SJSA1 (cell line): ENCODE measurements at regions not wholly inside any gene's neighbourhood (a gene's known extent, or its start where the extent isn't known, plus 50 kb on each side); places are given as distances from the start of the nearest gene placed in this dataset.
A peak's percentile ranks its signal among the peaks of the same experiment; 100 is the strongest.

Experiments
- DNase-seq, 2 experiments: peaks; one replicate each; pipeline ENCODE4 v3.0.0-alpha.2; 2015 to 2020; ENCODE audit warnings: low spot score in 2 of 2, low read depth in 1 of 2
- H3K27ac ChIP-seq: fragments of 250-450 bp; sonication (Bioruptor Pico); 2 replicates; pipeline ENCODE4 v1.5.1; 2020; ENCODE audit warnings: mild to moderate bottlenecking, moderate library complexity
- H3K27me3 ChIP-seq: fragments of 250-450 bp; sonication (Bioruptor Pico); replicated peaks from 2 replicates; pipeline ENCODE4 v1.5.1; 2020; ENCODE audit warnings: mild to moderate bottlenecking, moderate library complexity
- H3K36me3 ChIP-seq: fragments of 250-450 bp; sonication (Bioruptor Pico); 2 replicates; pipeline ENCODE4 v1.5.1; 2020; ENCODE audit warnings: mild to moderate bottlenecking
- H3K4me1 ChIP-seq: fragments of 250-450 bp; sonication (Bioruptor Pico); replicated peaks from 2 replicates; pipeline ENCODE4 v1.6.1; 2021; ENCODE audit warnings: mild to moderate bottlenecking
- H3K4me3 ChIP-seq: fragments of 250-450 bp; sonication (Bioruptor Pico); 2 replicates; pipeline ENCODE4 v1.5.1; 2020; ENCODE audit warnings: mild to moderate bottlenecking
- H3K9me3 ChIP-seq: fragments of 250-450 bp; sonication (Bioruptor Pico); replicated peaks from 2 replicates; pipeline ENCODE4 v1.5.1; 2020; ENCODE audit warnings: mild to moderate bottlenecking

- peaks cover 14% of the 10 kb centered on the region for H3K4me1 ChIP-seq
- H3K4me3 ChIP-seq, result no peak overlapping the region
- no peak for DNase-seq
- H3K27ac ChIP-seq, result no peak overlapping the region; the same call in 1 of the 2 replicates
- no peaks in the 10 kb centered on the region for H3K9me3 ChIP-seq
- H3K36me3 ChIP-seq, result no peaks in the 10 kb centered on the region
- no peaks in the 10 kb centered on the region for H3K27me3 ChIP-seq
These were observed 1043.4 kb downstream of the DIAPH3 start for GRCh38 chr13:59120297-59120843.

DNA sequence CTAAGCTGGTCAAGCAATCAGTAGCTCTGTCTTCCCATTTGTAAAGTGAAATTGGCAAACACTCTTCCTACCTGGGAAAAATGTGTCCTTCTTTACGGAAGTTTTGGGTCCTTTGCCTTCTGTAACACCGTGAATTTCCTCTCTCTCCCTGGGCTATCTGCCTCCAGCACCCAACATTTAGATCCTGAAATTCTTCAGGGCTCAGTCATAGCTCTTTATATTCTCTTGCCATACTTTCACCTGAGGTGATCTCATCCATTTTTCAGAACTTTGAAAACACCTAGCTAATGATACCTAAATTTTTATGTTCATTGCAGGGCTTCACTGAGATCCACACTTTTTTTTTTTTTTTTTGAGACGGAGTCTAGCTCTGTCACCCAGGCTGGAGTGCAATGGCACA, 1042.2 kb downstream of the DIAPH3 start:
- H3K4me3 ChIP-seq, result no peak overlapping the region
- DNase-seq, result no peak
- no peaks in the 10 kb centered on the region for H3K9me3 ChIP-seq
- no peaks in the 10 kb centered on the region for H3K36me3 ChIP-seq
- peaks cover 14% of the 10 kb centered on the region for H3K4me1 ChIP-seq
- no peaks in the 10 kb centered on the region for H3K27me3 ChIP-seq
- no peak overlapping the region for H3K27ac ChIP-seq

DNA sequence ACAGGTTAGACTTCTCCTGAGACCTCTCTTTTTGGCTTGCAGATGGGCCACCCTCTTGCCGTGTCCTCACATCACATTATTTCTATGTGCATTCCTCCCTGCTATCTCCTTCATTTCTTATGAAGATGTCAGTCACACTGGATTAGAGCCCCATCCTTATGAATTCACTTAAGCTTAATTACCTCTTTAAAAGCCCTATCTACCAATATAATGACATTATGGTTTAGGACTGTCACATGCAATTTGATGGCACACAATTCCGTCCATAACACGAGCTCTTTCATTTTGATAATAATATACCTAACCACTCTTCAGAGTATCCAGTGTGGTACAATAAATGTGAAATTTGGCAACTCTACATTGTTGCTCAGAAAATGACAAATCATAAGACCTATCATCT, 1037.3 kb downstream of the DIAPH3 start:
- no peaks in the 10 kb centered on the region for H3K9me3 ChIP-seq
- H3K4me3 ChIP-seq, result no peak overlapping the region
- no peak overlapping the region for H3K27ac ChIP-seq
- DNase-seq, result no peak
- H3K27me3 ChIP-seq, result no peaks in the 10 kb centered on the region
- no peaks in the 10 kb centered on the region for H3K4me1 ChIP-seq
- no peaks in the 10 kb centered on the region for H3K36me3 ChIP-seq

DNA sequence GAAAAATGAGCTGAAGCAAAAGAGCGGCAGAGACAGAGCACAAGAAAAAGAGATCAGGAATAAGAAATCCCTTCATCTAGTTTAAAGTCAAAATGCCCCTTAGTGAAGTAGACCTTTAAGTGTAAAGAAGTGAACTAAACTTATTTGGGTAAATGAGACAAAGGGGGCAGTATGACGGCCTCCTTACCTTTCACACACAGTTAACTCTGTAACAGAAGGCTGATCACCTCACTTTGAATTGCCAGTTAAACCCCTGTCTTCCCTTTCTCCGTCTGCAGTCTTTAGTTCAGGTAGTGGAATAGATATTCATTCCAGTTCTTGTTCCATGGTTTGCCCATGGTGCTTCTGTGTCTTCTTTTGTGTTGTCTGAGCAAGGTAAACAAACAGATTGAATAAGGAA, 1029.8 kb downstream of the DIAPH3 start:
- no peaks in the 10 kb centered on the region for H3K27me3 ChIP-seq
- peaks cover 6% of the 10 kb centered on the region for H3K4me1 ChIP-seq

GRCh38 chr13:59144700-59145099, 1019.0 kb downstream of the DIAPH3 start:
- no peak overlapping the region for H3K4me3 ChIP-seq
- H3K9me3 ChIP-seq, result no peaks in the 10 kb centered on the region
- H3K27ac ChIP-seq, result no peak overlapping the region
- H3K4me1 ChIP-seq, result no peaks in the 10 kb centered on the region
- no peaks in the 10 kb centered on the region for H3K36me3 ChIP-seq
- DNase-seq, result no peak
- H3K27me3 ChIP-seq, result no peaks in the 10 kb centered on the region

More for the DNA sequence above, 1029.8 kb downstream of the DIAPH3 start:
- no peak for DNase-seq
- Histone ChIP-seq H3K9me3 (no peaks in the 10 kb centered on the region), H3K27ac (no peak overlapping the region), H3K36me3 (no peaks in the 10 kb centered on the region), H3K4me3 (no peak overlapping the region)

- H3K9me3 ChIP-seq, result no peaks in the 10 kb centered on the region
- H3K4me3 ChIP-seq, result no peak overlapping the region
- H3K4me1 ChIP-seq, result no peaks in the 10 kb centered on the region
- no peak overlapping the region for H3K27ac ChIP-seq
- no peak for DNase-seq
- no peaks in the 10 kb centered on the region for H3K27me3 ChIP-seq
- no peaks in the 10 kb centered on the region for H3K36me3 ChIP-seq
These were observed 1018.3 kb downstream of the DIAPH3 start for GRCh38 chr13:59145381-59145780.

DNA sequence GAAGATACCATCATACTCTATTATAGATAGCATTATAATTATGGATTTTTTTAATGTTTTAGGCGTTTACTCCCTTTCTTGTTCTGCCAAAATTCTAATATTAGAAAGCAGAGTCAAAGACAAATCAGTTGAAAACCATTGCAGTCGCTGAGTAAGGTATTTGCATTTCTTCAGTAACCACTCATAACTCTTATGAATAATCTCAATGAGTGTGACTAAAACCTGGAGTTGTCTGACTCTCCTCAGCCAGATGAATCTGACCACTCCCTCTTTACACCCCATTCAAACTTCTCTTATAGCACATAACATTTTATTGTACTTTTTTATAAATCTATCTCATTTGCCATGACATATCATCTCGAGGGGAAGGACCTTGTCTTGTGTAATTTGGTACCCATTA, 1006.5 kb downstream of the DIAPH3 start:
- DNase-seq, result no peak
- no peaks in the 10 kb centered on the region for H3K27me3 ChIP-seq
- no peak overlapping the region for H3K27ac ChIP-seq
- H3K9me3 ChIP-seq, result no peaks in the 10 kb centered on the region
- H3K4me3 ChIP-seq, result no peak overlapping the region
- no peaks in the 10 kb centered on the region for H3K4me1 ChIP-seq
- no peaks in the 10 kb centered on the region for H3K36me3 ChIP-seq

DNA sequence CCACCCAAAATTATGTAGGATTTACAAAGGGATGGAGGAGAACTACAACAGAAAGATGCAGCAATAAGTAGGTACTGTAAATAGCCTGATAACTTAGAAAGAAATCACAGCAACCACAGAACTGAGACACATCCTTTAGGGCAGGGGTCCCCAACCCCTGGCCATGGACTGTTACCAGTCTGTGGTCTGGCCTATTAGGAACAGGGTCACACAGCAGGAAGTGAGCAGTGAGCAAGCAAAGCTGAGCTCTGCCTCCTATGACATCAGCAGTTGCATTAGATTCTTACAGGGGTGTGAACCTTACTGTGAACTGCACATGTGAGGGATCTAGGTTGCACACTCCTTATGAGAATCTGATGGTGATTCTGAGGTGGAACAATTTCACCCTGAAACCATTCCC, 997.6 kb downstream of the DIAPH3 start:
- H3K4me3 ChIP-seq, result no peak overlapping the region
- H3K27ac ChIP-seq, result no peak overlapping the region
- no peaks in the 10 kb centered on the region for H3K36me3 ChIP-seq
- no peak for DNase-seq
- no peaks in the 10 kb centered on the region; the same call in 1 of the 2 replicates for H3K27me3 ChIP-seq
- H3K4me1 ChIP-seq, result no peaks in the 10 kb centered on the region
- no peaks in the 10 kb centered on the region for H3K9me3 ChIP-seq

DNA sequence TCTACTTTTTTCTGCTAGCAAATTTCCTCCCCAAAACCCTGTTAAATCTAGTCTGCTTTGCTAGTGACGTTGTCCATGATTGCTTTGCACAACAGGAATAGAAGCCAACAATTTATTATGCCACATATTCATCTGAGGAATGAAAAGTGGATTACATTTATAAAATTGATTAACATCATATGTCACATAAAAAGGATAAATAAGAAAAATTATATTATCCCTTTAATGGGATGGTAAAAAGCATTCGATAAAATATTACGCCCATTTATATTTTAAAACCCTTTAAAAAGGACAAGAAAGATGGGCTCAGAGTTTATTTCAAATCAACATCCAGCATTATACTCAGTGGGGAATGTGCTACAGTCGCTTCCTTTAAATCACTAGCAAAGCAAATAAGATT, 991.7 kb downstream of the DIAPH3 start:
- Histone ChIP-seq H3K36me3 (no peaks in the 10 kb centered on the region), H3K4me1 (no peaks in the 10 kb centered on the region)
- DNase-seq, result no peak

GRCh38 chr13:59176775-59177174, 987.0 kb downstream of the DIAPH3 start:
- no peak for DNase-seq
- no peaks in the 10 kb centered on the region for H3K9me3 ChIP-seq
- H3K27ac ChIP-seq, result no peak overlapping the region
- no peaks in the 10 kb centered on the region; the same call in 1 of the 2 replicates for H3K27me3 ChIP-seq
- H3K4me1 ChIP-seq, result no peaks in the 10 kb centered on the region
- no peaks in the 10 kb centered on the region for H3K36me3 ChIP-seq
- no peak overlapping the region for H3K4me3 ChIP-seq

More for the DNA sequence above, 991.7 kb downstream of the DIAPH3 start:
- no peaks in the 10 kb centered on the region for H3K9me3 ChIP-seq
- H3K27me3 ChIP-seq, result no peaks in the 10 kb centered on the region; the same call in 1 of the 2 replicates
- no peak overlapping the region for H3K27ac ChIP-seq
- no peak overlapping the region for H3K4me3 ChIP-seq

DNA sequence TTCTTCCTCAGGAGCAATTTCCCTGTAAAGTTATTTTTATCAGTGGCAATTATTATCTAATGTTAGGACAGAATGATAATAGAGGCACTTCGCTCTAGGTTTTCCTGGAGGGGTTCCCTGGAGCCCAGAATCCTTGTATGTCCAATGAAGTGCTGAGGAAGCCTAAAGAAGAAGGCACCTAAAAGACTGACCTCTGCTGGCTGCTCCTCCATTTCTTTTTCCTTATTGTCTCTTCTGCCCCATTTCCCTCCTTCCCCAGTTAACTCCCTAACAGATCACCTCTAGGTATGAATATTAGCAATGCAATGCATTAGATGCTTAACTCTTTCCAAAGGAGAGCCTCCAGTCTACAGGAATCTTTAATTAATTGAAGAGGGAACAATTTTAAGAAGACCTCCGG, 985.4 kb downstream of the DIAPH3 start:
- no peaks in the 10 kb centered on the region for H3K9me3 ChIP-seq
- H3K36me3 ChIP-seq, result no peaks in the 10 kb centered on the region
- no peaks in the 10 kb centered on the region for H3K4me1 ChIP-seq
- peak in 1 of 2 experiments; percentile 4 for DNase-seq
- H3K27me3 ChIP-seq, result no peaks in the 10 kb centered on the region; the same call in 1 of the 2 replicates
- H3K27ac ChIP-seq, result no peak overlapping the region
- H3K4me3 ChIP-seq, result no peak overlapping the region

DNA sequence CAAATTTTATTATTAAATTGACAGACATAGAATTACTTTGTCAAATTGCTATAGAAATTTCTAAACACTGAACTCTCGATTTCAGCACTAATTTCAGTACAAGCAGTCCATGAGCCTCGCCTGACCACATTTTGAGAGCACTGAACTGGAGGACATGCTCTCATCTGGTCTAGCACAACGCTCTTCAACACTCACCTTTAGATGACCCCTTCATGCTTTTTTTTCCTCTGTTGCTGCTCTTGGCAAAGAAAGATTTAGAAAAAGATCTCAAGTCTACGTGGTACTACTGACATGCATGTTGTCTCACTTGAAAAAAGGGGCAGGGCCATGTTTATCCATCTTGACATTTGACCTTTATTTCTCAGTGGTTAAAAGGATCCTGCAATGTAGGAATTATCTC, 981.5 kb downstream of the DIAPH3 start:
- no peak overlapping the region for H3K4me3 ChIP-seq

DNA sequence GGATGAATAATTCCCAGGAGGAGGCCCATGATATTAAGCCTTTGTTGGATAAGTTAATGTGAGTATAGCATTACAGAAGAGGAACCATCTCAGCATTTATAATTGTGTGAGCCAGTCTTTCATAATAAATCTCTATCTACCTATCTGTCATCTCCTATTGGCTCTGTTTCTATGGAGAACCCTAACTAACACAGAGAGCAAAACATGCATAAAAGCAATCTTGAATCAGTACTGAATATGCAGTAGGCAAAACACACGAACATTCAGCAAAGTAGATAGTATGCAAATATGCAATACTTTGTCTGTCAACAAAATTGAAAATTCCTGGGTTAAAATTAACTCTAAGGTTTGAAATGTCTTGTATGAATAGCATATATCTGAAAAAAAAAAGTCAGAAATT, 966.3 kb downstream of the DIAPH3 start:
- Histone ChIP-seq H3K36me3 (no peaks in the 10 kb centered on the region), H3K27ac (no peak overlapping the region), H3K9me3 (no peaks in the 10 kb centered on the region), H3K4me3 (no peak overlapping the region), H3K4me1 (no peaks in the 10 kb centered on the region), H3K27me3 (no peaks in the 10 kb centered on the region)
- no peak for DNase-seq

More for the DNA sequence above, 981.5 kb downstream of the DIAPH3 start:
- no peaks in the 10 kb centered on the region; the same call in 1 of the 2 replicates for H3K27me3 ChIP-seq
- no peaks in the 10 kb centered on the region for H3K36me3 ChIP-seq
- H3K4me1 ChIP-seq, result no peaks in the 10 kb centered on the region
- DNase-seq, result no peak
- H3K9me3 ChIP-seq, result no peaks in the 10 kb centered on the region
- no peak overlapping the region for H3K27ac ChIP-seq

DNA sequence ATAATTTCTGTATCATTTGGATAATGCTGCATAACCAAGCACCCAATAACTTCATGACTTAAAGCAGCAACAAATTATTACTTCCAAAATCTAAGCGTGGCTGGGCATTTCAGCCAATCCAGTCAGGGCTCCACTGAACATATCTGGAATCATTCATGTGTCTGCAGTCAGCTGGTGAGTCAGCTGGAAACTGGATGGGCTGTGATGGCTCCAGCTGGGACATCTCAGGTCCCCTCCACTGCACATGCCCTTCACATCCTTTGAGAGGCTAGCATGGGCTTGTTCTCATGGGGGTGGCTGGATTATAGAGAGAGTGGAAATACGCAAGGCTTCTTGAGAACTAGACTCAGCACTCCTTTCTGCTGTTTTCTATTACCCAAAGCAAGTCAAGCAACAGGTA, 961.9 kb downstream of the DIAPH3 start:
- no peaks in the 10 kb centered on the region for H3K9me3 ChIP-seq
- no peaks in the 10 kb centered on the region for H3K27me3 ChIP-seq
- no peaks in the 10 kb centered on the region for H3K36me3 ChIP-seq
- H3K4me3 ChIP-seq, result no peak overlapping the region
- no peak overlapping the region for H3K27ac ChIP-seq
- no peak for DNase-seq
- no peaks in the 10 kb centered on the region for H3K4me1 ChIP-seq

DNA sequence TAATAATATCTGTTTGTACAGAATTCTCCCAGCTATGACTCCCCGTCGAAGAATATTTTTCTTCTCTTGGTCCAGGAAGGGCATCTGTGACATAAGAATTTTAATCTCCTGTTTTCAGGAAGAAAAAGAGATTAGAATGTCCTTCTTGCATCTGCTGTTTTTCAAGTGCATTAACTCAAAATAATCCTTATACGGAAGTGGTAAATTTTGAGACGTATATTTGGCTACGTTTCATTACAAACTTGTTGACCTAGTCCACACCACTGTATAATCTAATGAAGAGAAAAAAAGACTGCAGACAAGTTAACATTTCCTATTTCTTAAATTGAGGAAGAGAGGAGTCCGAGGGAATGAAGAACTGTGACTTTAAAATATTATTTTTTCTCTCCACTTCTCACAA, 959.9 kb downstream of the DIAPH3 start:
- Histone ChIP-seq H3K36me3 (no peaks in the 10 kb centered on the region), H3K4me1 (no peaks in the 10 kb centered on the region), H3K4me3 (no peak overlapping the region), H3K27ac (no peak overlapping the region), H3K9me3 (no peaks in the 10 kb centered on the region), H3K27me3 (no peaks in the 10 kb centered on the region)
- no peak for DNase-seq
